NCI-H1694 treated with DMSO at 0.1 percent for 48 hours (cell line): ENCODE measurements at regions not wholly inside any gene's neighbourhood (a gene's known extent, or its start where the extent isn't known, plus 50 kb on each side); places are given as distances from the start of the nearest gene placed in this dataset.
A peak's percentile ranks its signal among the peaks of the same experiment; 100 is the strongest.
"Not testable (repeated sequence)": the region's sequence is repeated elsewhere in the genome, so short reads cannot be mapped to it uniquely, and the experiment has no call there.

Source experiments
- DNase-seq: peaks from one replicate; lab custom pipeline; 2025; lab: John Stamatoyannopoulos, UW

DNA sequence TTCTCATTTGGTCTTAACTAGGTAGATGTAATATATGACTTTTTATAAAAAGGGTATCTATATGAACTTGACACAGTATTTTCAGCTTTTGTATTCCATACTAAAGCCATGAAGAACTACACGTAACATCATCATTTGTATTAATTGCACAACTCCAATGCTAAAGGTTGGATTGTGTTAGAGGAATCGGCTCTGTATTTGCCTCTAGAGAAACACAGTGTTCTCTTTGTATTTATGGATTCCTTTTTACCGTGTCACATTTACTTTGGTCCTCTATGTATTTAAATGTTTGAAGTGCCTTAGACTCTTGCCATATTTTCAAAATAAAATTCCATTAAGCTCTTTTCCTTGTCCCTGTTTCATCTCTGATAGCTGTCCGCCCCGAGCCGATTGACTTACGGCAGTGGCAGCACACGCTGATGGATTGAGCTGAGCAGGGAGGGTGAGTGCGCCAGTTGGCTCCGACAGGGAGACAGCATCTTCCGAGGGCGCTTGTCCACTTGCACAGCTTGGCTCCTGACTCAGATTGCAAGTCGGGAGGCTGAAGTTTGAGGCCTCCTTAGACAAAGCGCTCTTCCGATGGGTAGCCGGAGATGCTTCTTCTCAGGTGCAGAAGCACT, 95.6 kb upstream of the DMRT1 start:
- no peak for DNase-seq

DNA sequence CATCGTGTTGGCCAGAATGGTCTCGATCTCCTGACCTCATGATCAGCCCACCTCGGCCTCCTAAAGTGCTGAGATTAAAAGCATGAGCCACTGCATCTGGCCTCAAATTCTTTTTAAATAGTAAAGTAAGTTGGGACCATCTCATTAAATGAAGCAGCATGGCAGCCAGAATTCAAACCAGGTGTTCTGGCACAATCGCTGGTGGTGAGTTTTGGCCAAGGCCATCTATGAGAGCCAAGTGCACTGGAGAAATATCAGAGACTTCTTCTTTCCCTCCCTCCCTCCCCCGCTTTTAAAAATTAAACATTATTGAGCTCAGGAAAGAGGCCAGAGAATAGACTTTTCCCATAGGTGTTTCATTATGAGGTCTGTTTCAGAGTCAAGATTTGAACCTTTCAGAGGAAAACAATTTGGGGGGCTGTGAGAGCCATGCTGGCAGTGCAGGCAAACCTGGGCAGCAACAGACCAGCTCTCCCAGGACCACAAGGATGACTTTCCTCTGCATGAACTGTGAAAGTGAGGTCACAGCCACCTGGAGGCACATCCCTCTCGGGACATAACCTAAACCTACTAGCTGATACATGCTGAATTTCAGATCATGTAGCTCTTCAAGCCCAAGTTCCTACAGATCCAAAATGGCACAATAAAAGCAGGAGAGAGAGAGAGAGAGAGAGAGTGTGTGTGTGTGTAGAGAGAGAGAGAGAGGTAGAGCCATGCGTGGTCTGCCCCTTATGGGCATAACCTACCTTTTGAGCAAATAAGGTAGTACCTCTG, 94.6 kb upstream of the DMRT1 start:
- no peak for DNase-seq

DNA sequence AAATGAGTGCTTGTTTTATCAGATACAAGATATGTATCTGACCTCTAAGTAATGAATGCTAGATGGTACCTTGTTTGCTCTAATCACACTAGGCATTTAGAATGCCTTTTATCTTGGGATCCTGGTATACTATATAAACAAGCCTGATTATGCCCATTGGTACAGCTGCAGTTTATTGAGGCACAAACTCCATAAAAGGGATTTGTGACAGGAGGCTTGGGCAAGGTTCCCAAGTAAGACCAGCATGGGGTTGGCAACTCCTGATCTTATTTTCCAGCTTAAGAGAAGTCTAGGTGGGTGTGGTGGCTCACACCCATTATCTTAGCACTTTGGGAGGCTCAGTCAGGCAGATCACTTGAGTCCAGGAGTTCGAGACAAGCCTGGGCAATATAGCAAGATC, 93.9 kb upstream of the DMRT1 start:
- no peak for DNase-seq

DNA sequence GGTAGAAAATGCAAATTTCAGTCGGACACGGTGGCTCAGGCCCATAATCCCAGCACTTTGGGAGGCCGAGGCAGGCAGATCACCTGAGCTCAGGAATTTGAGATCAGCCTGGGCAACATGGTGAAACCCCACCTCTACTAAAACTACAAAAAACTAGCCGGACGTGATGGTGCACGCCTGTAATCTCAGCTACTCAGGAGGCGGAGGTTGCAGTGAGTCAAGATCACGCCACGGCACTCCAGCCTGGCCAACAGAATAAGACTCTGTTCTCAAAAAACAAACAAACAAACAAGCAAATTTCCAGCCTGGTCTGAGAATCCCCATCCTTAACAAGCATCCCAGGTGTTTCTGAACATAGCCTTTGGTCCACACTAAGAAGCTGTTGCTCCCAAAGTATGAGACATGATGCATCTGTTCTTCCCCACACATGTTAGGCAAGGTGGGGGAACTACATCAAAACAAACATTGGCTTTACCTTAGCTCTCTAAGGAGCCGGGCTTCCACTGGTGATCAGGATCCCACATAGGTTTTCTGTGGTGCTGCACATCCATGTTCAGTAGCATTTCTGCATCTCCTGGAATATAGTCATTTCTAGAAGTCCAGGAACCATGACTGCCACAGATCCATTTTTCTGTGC, 92.5 kb upstream of the DMRT1 start:
- DNase-seq: no peak

DNA sequence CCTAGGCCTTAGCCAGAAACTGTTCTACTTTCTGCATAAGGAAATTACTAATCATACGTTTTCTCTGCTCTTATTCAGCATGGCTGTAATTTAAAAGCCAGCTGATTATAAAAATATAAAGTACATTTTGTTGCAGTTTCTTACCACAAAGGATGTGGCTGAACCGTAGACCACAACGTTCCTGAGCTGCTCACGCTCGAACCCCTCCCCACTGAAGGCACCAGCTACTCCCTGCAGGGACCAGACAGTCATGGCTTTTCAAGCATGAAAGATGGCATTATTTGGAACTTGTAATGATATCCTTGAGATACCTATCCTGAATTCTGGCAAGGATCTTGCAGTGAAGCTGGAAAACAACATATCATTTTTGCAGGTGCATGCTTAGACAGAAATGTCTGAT, 91.8 kb upstream of the DMRT1 start:
- no peak for DNase-seq

DNA sequence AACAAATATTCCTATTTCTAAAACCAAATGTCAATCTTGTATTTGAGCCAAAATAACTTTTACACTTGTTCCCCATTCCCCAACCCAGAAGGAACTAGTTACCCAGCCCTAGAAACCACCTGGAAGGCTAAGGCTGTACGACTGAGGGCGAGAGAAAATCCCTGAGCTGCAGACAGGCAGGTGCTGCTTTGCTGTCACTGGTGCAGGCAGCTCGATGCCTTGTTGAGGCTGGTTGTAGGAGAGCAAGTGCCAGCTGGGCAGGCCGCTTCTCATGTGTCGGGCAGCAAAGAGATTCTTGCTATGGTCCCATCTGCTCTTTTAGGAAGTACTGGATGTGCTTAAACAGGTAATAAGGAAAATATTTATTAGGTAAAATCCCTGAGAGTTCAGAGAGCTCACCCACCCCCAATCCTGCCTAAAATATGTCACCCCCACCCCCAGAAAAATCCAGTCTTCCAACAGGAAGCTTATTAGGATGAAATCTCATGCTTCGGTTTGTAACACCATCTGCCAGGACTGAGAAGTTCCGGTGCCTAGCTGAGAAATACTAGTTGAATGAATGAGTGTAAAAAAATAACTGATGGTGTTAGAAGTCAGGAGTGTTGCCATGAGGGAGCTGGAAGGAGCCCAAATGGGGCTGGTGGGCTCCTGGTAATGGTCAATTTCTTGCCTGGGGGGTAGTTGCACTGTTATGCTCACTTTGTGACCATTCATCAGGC, 91.1 kb upstream of the DMRT1 start:
- DNase-seq: peak; percentile 83

DNA sequence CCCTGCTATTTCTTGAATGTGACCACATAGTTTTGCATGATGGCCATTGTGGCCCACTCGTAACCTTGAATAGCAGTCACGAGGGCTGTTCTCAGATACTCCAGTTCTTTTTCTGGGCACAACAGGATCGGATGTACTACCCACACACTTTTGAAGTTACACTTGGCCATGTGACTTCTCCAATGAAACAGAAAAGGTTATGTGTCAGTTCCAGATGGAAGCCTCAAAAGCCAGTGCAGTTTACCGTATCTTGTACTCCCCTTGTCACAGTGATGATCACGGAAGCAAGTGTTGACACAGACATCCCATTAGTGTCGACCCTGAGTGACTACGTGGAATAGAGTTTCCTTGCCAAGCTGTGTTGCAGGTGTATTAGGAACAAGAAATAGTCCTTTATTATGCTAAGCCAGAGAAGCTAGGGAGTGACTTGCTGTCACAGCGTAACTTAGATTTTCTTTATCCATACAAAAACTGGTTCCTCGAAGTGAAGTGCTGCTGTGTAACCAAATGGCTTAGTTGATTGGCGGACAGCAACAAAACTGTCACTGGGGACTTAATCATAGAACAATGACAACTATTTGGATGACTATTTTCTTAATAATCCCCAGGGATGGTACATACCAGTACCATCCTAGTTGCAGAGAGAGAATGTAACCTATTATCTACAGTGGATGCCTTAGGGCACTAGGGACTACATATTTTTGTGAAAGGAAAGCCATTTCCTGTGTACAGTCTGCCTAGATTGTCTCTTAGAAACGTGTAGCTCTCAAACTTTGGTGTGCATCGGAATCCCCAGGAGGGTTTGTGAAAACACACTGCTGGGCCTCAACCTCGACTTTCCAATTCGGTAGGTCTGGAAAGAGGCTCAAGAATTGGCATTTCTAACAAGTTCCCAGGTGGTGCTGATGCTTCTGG, 90.1 kb upstream of the DMRT1 start:
- DNase-seq: no peak

DNA sequence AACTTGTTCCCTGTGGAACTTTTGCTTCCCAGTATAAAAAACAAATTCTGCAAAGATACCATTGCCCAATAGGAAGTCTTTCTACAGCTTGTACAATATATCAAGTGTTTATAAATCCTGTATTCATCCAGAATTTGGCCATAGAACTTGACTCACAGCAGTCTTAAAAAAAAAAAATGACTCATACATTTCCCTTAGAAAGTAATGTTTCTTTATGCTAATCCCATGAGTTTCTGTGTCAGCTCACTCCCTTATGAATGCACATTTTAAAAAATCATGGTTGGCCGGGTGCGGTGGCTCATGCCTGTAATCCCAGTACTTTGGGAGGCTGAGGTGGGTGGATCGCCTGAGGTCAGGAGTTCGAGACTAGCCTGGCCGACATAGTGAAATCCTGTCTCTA, 89.3 kb upstream of the DMRT1 start:
- DNase-seq: no peak

DNA sequence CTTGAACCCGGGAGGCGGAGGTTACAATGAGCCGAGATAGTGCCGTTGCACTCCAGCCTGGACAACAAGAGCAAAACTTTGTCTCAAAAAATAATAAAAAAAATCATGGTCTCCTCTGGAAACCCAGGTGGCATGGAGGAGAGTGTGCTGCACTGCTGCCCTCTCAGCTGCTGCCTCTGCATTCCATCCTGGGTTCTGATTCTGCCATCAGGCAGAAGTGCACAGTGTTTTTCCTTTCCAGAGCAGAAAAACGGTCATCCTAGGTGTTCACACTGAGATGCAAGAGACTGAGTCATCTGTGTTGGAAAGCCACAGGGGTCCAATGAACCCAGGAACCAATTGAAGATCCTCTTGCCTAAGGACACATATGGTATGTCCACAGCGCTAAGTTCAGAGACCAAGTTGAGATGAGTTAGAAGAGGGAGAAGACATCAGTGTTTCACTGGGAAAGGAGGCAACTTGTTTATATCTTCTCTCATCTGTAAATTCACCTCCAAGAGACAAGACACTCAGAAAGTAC, 88.8 kb upstream of the DMRT1 start:
- DNase-seq: no peak

DNA sequence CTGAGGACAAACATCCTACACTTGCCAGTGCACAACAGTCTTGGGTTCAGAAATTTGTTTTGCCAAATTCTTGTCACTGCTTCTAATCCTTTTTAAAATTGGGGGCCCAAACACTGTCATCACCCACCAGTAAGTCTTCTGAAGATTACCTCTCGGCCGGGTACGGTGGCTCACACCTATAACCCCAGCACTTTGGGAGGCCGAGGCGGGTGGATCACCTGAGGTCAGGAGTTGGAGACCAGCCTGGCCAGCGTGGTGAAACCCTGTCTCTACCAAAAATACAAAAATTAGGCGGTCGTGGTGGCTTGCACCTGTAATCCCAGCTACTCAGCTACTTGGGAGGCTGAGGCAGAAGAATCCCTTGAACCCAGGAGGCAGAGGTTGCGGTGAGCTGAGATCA, 87.8 kb upstream of the DMRT1 start:
- DNase-seq: not testable (repeated sequence)

DNA sequence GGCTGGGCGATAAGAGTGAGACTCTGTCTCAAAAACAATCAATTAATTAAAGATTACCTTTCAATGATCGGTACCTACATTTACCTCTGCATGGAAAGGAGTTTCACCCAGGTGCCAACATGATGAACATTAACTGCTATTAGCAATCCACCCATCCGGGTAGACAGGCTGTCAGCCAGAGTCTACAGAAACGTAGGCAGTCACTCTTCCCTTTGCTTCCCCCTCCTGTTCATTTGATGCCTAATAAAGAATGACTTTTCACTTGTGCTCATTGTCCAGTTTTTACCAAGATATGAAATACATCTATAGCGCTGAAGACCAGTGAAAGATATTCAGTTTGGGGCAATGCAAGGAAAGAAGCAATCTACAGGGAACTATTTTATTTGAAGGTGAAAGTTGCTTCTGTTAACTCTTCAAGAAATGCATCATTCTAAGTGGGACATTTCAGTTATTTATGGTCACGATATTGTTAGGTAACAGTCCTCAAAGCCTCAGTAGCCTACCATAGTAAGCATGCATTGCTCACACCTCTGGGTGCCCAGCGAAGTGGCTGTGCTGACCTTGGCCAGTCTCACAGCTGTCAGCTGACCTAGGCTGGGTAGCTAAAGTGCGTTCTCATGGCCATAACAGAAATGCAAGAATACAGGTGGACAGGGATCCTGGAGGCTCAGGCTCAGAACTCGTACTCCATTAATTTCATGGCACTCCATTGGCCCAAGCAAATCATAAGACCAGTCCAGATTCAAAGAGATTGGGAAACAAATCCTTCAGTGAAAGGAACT, 87.2 kb upstream of the DMRT1 start:
- DNase-seq: no peak

DNA sequence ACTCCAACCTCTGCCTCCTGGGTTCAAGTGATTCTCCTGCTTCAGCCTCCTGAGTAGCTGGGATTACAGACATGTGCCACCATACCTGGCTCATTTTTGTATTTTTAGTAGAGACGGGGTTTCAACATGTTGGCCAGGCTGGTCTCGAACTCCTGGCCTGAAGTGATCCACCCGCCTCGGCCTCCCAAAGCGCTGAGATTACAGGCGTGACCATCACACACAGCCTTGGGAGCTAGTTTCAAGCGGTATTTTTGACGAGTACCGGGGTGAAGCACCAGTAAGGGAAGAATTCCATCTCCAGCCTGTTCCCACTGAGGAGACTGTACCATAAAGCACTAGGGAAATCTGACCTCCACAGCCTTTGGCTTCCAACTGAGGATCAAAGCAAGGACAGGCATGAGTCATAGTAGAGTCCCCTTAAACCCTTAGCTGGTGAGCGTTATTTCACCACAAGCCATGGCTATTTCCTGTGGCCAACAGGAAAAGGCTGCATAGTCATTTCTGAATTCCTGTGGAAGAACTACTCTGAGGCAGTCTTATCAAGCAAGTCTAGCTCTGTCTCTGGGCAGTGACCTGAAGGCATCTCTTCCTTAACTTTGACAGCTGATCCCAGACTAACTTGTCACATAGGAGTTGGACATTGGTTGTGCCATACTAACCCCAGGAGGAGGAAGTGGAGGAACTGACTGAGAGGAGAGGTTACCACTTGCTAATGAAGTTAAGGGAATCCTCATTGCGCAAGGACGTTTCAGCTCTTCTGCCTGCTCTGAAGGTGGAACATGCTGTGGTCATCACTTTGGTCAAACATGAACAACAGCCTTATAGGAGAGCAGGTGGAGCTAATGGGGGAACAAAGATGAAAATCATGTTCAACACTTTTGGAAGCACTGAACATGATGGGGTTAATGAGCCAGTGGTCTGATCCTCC, 85.8 kb upstream of the DMRT1 start:
- DNase-seq: no peak

DNA sequence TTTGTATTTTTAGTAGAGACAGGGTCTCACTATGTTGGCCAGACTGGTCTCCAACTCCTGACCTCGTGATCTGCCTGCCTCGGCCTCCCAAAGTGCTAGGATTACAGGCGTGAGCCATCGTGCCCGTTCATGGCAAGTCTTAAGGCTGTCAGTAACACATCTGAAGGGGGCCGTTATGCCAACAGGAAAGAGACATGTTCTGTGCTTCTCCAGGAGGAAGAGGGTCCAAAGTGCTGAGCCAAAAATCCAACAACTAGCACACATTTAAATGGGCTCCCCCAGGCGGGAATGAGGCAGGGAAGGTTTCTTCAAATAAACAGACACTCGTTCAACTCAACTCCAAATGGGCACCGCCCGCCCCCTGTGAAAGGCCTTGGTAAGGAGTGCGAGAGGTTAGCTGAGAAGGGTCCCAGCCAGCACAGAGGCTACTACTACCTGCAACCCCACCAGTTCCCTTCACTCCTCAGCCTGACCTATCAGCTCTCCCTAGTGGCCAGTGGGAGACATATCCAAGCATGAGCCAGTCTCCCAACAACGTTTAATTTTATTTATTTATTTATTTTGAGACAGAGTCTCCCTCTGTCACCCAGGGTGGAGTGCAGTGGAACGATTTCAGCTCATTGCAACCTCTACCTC, 84.1 kb upstream of the DMRT1 start:
- DNase-seq: peak; percentile 64

DNA sequence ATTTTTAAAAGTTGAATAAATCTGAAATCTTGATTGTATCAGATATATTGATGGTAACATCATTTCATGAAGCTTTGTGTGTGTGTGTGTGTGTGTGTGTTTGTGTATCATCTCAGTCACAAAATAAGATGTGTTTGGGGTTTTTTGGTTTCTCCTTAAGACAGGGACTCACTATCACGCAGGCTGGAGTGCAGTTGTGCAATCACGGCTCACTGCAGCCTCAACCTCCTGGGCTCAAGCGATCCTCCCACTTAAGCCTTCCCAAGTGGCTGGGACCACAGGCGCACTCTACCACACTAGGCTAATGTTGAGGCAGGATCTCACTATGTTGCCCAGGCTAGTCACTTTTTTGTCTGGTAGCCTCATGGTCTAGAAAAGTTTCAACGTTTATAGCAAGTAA, 83.4 kb upstream of the DMRT1 start:
- DNase-seq: no peak

DNA sequence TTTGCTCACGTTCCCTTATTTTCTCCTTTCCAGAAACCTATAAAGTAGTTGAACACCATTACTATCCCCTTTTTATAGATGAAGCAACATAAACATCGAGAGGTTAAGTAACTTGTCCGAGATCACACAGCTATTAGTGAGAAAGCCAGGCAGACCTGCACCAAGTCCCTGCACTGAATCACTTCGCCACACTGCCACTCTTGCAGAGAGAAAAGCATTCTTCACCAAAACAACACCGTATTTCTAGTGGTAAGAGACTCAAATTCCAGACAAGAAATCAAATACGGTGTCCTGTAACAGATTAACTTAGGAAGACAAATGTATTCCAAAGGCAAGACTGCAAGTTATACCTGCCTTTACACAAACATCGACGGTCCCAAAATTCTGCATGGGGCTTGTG, 82.0 kb upstream of the DMRT1 start:
- DNase-seq: no peak

DNA sequence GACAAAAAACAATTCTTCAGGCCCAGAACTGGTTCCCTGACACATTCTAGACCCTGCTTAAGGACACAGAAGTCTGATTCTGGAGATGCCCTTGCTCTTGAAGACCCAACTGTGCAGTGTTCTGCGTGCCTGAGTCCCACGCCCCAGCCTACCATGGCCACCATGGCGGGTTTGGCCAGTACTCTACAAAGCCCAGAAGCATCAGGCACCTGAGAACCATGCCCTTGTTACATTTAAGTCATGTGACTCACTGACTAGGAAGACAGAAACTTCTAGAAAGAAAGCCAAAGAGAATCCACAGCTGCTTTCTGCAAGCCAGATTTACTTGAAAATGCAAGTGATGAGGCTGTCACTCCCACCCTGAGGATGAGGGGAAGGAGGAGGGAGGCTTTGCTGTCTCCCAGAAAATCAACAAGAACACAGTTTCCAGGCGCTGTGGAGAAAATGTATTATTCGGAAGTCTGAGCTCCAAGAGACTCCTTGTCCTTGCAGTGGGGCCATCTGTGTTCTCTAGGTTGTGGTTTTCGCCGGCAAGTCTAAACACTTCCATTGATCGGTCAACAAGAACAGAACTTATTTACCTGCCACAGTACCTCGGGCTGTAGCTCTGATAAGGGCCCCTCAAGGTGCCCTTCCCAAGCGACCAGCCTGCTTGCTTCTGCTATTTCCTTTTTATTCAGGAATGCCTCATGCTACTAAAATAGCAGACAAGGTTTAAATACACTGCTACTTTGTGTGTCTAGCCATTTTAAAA, 81.3 kb upstream of the DMRT1 start:
- DNase-seq: no peak

DNA sequence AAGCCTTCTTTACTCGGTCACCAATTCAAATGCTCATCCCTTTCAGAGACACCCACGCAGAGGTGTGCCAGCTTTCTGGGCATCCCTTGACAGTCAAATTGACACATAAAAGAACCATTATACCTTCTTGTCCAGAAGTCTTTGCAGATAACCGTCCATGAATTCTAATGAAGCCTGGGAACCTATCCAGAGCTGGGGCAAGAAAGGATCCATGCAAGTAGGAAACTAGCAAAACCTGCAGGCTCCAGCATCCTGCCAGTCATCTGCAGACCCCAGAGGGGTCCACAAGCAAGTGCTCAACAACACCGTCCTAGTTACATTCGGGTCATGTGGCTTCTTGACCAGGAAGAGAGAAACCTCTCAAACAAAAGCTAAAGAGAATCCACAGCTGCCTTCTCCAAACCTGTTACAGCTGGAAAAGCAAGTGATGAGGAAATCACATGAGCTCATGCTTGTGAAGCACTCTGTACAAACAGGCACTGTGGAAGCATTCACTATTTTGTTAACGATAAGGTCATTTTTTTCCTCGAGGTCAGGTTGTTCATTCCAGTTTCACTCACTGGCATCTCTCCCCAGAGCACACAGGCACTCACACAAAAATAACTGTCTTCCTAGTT, 80.2 kb upstream of the DMRT1 start:
- no peak for DNase-seq
